Chondrocyte (in vitro differentiated cells): ENCODE measurements at regions not wholly inside any gene's neighbourhood (a gene's known extent, or its start where the extent isn't known, plus 50 kb on each side); places are given as distances from the start of the nearest gene placed in this dataset.

ENCODE experiments used
- DNase-seq: peaks from one replicate; pipeline ENCODE4 v3.0.0; 2021; ENCODE audit warnings: mixed read lengths, low spot score
- H3K27ac Mint-ChIP-seq: one replicate; pipeline ENCODE4 v1.8.0; 2021; ENCODE audit warnings: mild to moderate bottlenecking, moderate library complexity, mixed read lengths; ENCODE audit not compliant: unreplicated experiment
- H3K27me3 Mint-ChIP-seq: 2 replicates; pipeline ENCODE4 v1.8.0; 2021; ENCODE audit warnings: low read depth, mixed read lengths
- H3K36me3 Mint-ChIP-seq: 2 replicates; pipeline ENCODE4 v1.8.0; 2021; ENCODE audit warnings: low read depth, mixed read lengths
- H3K4me1 Mint-ChIP-seq: 2 replicates; pipeline ENCODE4 v1.8.0; 2021; ENCODE audit warnings: low read depth, mild to moderate bottlenecking, mixed read lengths
- H3K4me3 Mint-ChIP-seq: one replicate; pipeline ENCODE4 v1.8.0; 2021; ENCODE audit warnings: mild to moderate bottlenecking, moderate library complexity, mixed read lengths; ENCODE audit not compliant: unreplicated experiment
- H3K9me3 Mint-ChIP-seq: 2 replicates; pipeline ENCODE4 v1.8.0; 2021; ENCODE audit warnings: low read depth, mixed read lengths
- TF ChIP-seq, protein P1 (sequence below): fragments of 200-600 bp; sonication (generic); IDR thresholded peaks from 2 replicates; pipeline ENCODE4 v1.5.0; 2021; ENCODE audit warnings: antibody characterized with exemption, mild to moderate bottlenecking, moderate library complexity

DNA sequence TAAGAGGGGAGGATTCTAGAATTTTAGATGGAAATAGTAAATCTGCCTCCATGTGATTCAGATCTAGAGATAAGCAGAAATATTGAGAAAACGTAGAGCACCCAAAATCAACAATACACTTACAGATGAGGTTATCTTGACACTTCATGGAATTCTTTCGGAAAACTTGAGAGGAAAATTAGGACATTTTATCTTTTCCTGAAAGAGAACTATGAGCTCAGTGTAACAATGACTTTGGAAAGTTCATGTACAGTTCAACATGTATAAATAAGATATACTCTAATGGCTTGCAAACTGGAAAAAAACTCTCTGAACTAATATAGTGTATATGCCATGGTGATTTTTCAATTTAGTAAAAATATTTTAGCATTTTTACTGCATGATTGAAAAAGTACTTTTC is 338.1 kb upstream of the NEGR1 start:
- TF ChIP-seq, protein P1, sequence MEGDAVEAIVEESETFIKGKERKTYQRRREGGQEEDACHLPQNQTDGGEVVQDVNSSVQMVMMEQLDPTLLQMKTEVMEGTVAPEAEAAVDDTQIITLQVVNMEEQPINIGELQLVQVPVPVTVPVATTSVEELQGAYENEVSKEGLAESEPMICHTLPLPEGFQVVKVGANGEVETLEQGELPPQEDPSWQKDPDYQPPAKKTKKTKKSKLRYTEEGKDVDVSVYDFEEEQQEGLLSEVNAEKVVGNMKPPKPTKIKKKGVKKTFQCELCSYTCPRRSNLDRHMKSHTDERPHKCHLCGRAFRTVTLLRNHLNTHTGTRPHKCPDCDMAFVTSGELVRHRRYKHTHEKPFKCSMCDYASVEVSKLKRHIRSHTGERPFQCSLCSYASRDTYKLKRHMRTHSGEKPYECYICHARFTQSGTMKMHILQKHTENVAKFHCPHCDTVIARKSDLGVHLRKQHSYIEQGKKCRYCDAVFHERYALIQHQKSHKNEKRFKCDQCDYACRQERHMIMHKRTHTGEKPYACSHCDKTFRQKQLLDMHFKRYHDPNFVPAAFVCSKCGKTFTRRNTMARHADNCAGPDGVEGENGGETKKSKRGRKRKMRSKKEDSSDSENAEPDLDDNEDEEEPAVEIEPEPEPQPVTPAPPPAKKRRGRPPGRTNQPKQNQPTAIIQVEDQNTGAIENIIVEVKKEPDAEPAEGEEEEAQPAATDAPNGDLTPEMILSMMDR, result no peak
- peaks cover 8% of the 10 kb centered on the region for H3K27me3 Mint-ChIP-seq
- DNase-seq, result no peak
- no peaks in the 10 kb centered on the region for H3K36me3 Mint-ChIP-seq
- no peak overlapping the region for H3K4me3 Mint-ChIP-seq
- H3K4me1 Mint-ChIP-seq, result peaks cover 5% of the 10 kb centered on the region
- H3K27ac Mint-ChIP-seq, result no peak overlapping the region
- no peaks in the 10 kb centered on the region for H3K9me3 Mint-ChIP-seq

DNA sequence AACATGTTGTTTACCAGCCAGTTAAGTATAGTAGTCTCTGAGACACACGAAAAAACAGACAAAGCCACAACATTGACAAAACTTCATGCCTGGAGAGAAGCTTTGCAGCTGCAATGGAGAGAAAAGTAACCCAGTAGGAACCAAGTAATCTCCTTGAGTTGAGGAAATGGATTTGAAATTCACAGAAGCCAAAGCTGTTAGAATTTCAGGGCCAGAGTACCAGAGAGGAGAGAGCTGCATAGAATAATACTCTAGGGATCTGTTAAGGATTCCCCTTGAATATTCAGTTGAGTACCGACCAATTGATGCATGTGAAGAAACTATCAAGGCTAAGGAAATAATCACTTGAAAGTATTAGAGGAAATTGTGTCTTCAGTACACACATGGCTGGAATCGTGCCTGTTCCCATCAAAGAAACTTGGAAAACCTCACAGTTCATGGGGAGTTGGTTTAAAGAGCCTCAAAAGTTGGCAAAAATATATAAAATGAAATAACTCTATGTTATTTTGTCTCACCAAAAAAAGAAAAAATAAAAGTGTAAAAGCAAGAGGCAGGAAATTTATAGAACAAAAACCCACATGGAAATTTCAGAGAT is 324.0 kb upstream of the NEGR1 start:
- H3K4me1 Mint-ChIP-seq, result no peaks in the 10 kb centered on the region
- no peak overlapping the region for H3K27ac Mint-ChIP-seq
- no peaks in the 10 kb centered on the region for H3K36me3 Mint-ChIP-seq
- H3K27me3 Mint-ChIP-seq, result peaks cover 18% of the 10 kb centered on the region
- no peaks in the 10 kb centered on the region for H3K9me3 Mint-ChIP-seq
- H3K4me3 Mint-ChIP-seq, result no peak overlapping the region
- DNase-seq, result no peak
- TF ChIP-seq, protein P1, result no peak

DNA sequence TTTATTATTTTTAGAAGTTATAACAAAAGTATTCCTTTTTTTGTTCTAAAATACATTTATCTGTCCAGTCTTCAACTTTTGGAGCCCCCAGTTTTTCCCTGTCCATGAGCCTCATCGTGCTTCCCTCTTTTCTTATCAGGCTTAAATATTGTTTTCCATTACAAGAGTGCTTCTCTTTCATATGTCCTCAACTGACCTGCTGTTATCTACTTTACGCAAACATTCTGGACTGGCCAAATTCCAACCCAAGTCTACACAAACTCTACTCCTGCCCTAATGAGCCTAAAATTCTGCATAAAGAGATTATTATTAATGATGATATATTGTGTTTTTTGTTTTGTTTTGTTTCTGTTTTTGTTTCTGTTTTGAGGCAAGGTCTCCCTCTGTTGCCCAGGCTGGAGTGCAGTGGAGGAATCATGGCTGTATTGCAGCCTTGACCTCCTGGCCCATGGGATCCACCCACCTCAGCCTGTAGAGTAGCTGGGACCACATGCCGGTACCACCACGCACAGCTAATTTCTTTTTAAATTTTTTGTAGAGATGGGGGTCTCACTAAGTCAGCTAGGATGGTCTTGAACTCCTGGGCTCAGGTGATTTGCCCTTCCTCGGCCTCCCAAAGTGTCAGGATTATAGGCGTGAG is 318.8 kb upstream of the NEGR1 start:
- TF ChIP-seq, protein P1, result no peak
- no peaks in the 10 kb centered on the region for H3K36me3 Mint-ChIP-seq
- no peaks in the 10 kb centered on the region for H3K4me1 Mint-ChIP-seq
- H3K9me3 Mint-ChIP-seq, result no peaks in the 10 kb centered on the region
- H3K27ac Mint-ChIP-seq, result no peak overlapping the region
- no peak overlapping the region for H3K4me3 Mint-ChIP-seq
- H3K27me3 Mint-ChIP-seq, result peaks cover 3% of the 10 kb centered on the region
- DNase-seq, result no peak

DNA sequence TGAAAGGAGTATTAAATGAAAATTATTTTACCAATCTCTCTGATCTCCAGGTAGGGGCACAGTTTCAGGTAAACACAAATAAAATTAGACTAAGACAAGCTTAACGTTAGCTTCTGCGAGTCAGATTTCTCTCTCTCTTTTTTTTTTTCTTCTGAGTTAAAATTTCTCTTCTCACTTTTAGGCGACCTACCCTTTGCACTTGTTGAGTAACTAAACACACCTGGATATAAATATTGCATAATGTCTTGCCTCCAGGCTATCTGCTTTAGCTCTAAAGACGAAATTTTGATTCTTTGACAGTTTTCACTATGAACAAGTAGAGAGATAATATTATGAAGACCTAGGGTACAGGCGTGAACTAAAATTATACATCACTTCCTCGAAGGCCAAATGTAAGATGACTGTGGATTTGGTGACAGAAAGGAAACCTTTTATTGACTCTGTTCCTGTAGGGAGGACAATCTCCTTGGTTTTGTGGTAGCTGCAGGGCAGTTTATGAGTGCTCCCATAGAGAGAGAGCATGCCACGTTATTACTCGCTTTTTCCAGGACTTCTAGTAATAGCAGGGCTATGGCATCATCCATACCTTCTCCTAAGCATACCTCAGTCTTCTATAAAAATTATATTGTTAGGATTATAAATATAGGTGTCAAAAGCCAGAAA is 303.8 kb upstream of the NEGR1 start:
- no peak for DNase-seq
- no peaks in the 10 kb centered on the region for H3K36me3 Mint-ChIP-seq
- H3K9me3 Mint-ChIP-seq, result no peaks in the 10 kb centered on the region
- no peak overlapping the region for H3K27ac Mint-ChIP-seq
- TF ChIP-seq, protein P1, result no peak
- no peaks in the 10 kb centered on the region for H3K4me1 Mint-ChIP-seq
- H3K27me3 Mint-ChIP-seq, result peaks cover 7% of the 10 kb centered on the region
- no peak overlapping the region for H3K4me3 Mint-ChIP-seq

DNA sequence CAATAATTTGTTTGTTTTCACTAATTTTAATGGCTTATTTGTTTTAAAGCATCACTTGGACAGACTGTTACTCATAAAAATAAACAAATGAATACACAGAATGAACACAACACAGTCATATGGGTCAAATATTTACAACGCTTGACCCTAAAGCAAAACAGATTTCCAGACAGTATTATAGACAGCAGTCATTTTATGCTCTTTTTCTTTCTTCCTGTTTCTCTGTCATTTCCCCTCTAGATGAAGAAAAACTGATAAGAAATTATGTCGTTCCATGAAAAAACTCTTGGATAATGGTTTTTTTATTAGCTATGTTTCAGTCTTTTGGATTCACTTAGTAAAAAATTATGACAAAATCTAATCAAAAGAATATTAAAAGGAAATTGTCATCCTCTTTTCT is 297.3 kb upstream of the NEGR1 start:
- Mint-ChIP-seq H3K36me3 (no peaks in the 10 kb centered on the region), H3K9me3 (no peaks in the 10 kb centered on the region), H3K27me3 (peaks cover 3% of the 10 kb centered on the region), H3K27ac (no peak overlapping the region), H3K4me1 (no peaks in the 10 kb centered on the region), H3K4me3 (no peak overlapping the region)
- no peak for DNase-seq
- TF ChIP-seq, protein P1, result no peak
